ENCODE measurements at regions not wholly inside any gene's neighbourhood (a gene's known extent, or its start where the extent isn't known, plus 50 kb on each side); places are given as distances from the start of the nearest gene placed in this dataset.

DNA sequence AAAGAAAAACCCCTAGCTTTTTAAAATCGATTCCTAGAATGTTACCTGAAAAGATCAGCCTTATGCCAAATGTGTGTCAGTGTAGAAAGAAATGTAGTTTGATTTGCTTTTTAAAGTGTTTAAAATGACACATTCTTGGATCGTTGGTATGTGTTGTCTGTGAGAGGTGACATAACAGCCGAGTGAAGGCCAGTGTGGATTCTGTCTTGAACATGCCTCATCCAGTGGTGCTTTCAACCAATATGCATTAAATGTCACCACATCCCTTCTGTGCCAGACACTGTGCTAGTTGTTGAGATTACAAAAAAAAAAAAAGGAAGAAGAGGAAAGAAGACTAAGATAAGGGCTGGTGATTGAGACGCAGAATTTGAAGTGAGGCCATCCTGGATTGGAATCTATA lies 994.2 kb upstream of the TENM3 start:
- DNase-seq: no peak
- no peak overlapping the region for H2AFZ ChIP-seq (ENCODE audit: low read length)
- no peaks in the 10 kb centered on the region for H3K79me2 ChIP-seq (ENCODE audit: low read length)
- no peaks in the 10 kb centered on the region for H4K20me1 ChIP-seq (ENCODE audit: insufficient read depth, low read length)
- H3K9me2 ChIP-seq (replicated peaks; ENCODE audit: insufficient read depth, low read length): no peaks in the 10 kb centered on the region
- no peaks in the 10 kb centered on the region for H3K9me3 ChIP-seq (replicated peaks; ENCODE audit: insufficient read depth, low read length)
- H3F3A ChIP-seq (ENCODE audit: insufficient read depth, low read length): no peaks in the 10 kb centered on the region
- H3K4me1 ChIP-seq (ENCODE audit: low read length): no peaks in the 10 kb centered on the region
- no peaks in the 10 kb centered on the region for H3K27me3 ChIP-seq (replicated peaks; ENCODE audit: insufficient read depth, low read length)
- H3K4me3 ChIP-seq (ENCODE audit: low read length): no peak overlapping the region
- TF ChIP-seq EZH2phosphoT487 (IDR thresholded peaks at IDR 0.05; ENCODE audit: low read length) (no peak), EZH2 (optimal IDR thresholded peaks at IDR 0.05; ENCODE audit: low read depth, low read length) (no peak)
- TF ChIP-seq, protein P1, sequence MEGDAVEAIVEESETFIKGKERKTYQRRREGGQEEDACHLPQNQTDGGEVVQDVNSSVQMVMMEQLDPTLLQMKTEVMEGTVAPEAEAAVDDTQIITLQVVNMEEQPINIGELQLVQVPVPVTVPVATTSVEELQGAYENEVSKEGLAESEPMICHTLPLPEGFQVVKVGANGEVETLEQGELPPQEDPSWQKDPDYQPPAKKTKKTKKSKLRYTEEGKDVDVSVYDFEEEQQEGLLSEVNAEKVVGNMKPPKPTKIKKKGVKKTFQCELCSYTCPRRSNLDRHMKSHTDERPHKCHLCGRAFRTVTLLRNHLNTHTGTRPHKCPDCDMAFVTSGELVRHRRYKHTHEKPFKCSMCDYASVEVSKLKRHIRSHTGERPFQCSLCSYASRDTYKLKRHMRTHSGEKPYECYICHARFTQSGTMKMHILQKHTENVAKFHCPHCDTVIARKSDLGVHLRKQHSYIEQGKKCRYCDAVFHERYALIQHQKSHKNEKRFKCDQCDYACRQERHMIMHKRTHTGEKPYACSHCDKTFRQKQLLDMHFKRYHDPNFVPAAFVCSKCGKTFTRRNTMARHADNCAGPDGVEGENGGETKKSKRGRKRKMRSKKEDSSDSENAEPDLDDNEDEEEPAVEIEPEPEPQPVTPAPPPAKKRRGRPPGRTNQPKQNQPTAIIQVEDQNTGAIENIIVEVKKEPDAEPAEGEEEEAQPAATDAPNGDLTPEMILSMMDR (IDR thresholded peaks at IDR 0.05; ENCODE audit: low read length): no peak
- no peak overlapping the region for H3K9ac ChIP-seq (ENCODE audit: low read length)
- no peak overlapping the region for H3K4me2 ChIP-seq (ENCODE audit: low read depth, low read length)
- H3K27ac ChIP-seq (ENCODE audit: low read length): no peak overlapping the region
- no peaks in the 10 kb centered on the region for H3K36me3 ChIP-seq (replicated peaks; ENCODE audit: insufficient read depth, low read length)

DNA sequence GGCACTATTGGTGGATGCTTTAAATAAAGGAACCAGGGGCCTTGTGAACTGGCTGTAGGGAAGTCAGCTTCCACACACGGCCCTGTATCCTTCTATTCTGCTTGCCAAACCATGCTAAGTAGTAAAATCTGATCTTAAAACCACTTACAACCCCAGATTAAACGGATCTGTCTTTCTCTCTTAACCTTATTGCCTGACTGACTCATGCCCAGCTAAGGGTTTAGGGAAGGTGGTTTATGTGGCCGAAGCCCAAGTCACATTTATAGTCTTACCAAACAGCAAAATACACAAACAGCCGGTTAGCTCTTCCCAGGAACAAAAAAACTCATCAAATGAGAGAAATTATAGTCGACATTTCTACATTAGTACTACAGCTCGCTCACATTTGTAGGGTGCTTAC lies 988.4 kb upstream of the TENM3 start:
- H3K4me1 ChIP-seq (ENCODE audit: low read length): no peaks in the 10 kb centered on the region
- no peaks in the 10 kb centered on the region for H3K27me3 ChIP-seq (replicated peaks; ENCODE audit: insufficient read depth, low read length)
- TF ChIP-seq EZH2phosphoT487 (IDR thresholded peaks at IDR 0.05; ENCODE audit: low read length): no peak
- TF ChIP-seq, protein P1 (IDR thresholded peaks at IDR 0.05; ENCODE audit: low read length): no peak
- H3K9ac ChIP-seq (ENCODE audit: low read length): no peak overlapping the region
- no peaks in the 10 kb centered on the region for H3F3A ChIP-seq (ENCODE audit: insufficient read depth, low read length)
- H3K4me3 ChIP-seq (ENCODE audit: low read length): no peak overlapping the region
- H2AFZ ChIP-seq (ENCODE audit: low read length): no peak overlapping the region
- no peak overlapping the region for H3K27ac ChIP-seq (ENCODE audit: low read length)
- DNase-seq: no peak
- H3K4me2 ChIP-seq (ENCODE audit: low read depth, low read length): no peak overlapping the region
- no peaks in the 10 kb centered on the region for H3K9me2 ChIP-seq (replicated peaks; ENCODE audit: insufficient read depth, low read length)
- no peaks in the 10 kb centered on the region for H3K36me3 ChIP-seq (replicated peaks; ENCODE audit: insufficient read depth, low read length)
- H3K79me2 ChIP-seq (ENCODE audit: low read length): no peaks in the 10 kb centered on the region
- no peaks in the 10 kb centered on the region for H4K20me1 ChIP-seq (ENCODE audit: insufficient read depth, low read length)
- H3K9me3 ChIP-seq (replicated peaks; ENCODE audit: insufficient read depth, low read length): no peaks in the 10 kb centered on the region

DNA sequence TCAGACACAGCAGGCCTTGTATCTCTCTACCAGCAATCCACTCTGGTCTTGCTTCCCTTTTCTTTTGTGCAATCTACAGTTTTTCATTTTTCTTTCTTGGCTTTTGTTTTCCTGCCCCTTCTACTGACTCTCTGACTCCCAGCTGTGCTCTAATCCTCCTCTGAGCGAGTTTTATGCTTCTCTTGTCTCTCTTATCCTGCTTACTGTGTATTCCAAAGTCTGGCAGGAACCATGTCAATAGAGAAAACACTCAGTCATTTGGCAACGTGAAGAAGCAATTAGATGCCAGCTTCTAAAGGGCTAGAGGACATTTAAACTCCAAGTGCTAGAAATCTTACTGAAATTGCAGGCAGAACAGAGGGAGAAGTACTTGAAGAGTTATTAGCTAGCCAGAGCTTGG lies 984.6 kb upstream of the TENM3 start:
- no peaks in the 10 kb centered on the region for H3K9me2 ChIP-seq (replicated peaks; ENCODE audit: insufficient read depth, low read length)
- H3K36me3 ChIP-seq (replicated peaks; ENCODE audit: insufficient read depth, low read length): no peaks in the 10 kb centered on the region
- no peak overlapping the region for H3K27ac ChIP-seq (ENCODE audit: low read length)
- no peaks in the 10 kb centered on the region for H3K9me3 ChIP-seq (replicated peaks; ENCODE audit: insufficient read depth, low read length)
- H3K4me2 ChIP-seq (ENCODE audit: low read depth, low read length): no peak overlapping the region
- H3K4me1 ChIP-seq (ENCODE audit: low read length): no peaks in the 10 kb centered on the region
- no peaks in the 10 kb centered on the region for H3K79me2 ChIP-seq (ENCODE audit: low read length)
- no peaks in the 10 kb centered on the region for H3F3A ChIP-seq (ENCODE audit: insufficient read depth, low read length)
- DNase-seq: no peak
- no peak overlapping the region for H2AFZ ChIP-seq (ENCODE audit: low read length)
- H3K27me3 ChIP-seq (replicated peaks; ENCODE audit: insufficient read depth, low read length): no peaks in the 10 kb centered on the region
- no peaks in the 10 kb centered on the region for H4K20me1 ChIP-seq (ENCODE audit: insufficient read depth, low read length)
- H3K4me3 ChIP-seq (ENCODE audit: low read length): no peak overlapping the region
- H3K9ac ChIP-seq (ENCODE audit: low read length): no peak overlapping the region
- TF ChIP-seq, protein P1 (IDR thresholded peaks at IDR 0.05; ENCODE audit: low read length): no peak
- no peak for TF ChIP-seq EZH2phosphoT487 (IDR thresholded peaks at IDR 0.05; ENCODE audit: low read length)
- no peak for TF ChIP-seq EZH2 (optimal IDR thresholded peaks at IDR 0.05; ENCODE audit: low read depth, low read length)

All from MM.1S (cell line).